Tibial nerve (tissue), 4 donors: ENCODE measurements at regions not wholly inside any gene's neighbourhood (a gene's known extent, or its start where the extent isn't known, plus 50 kb on each side); places are given as distances from the start of the nearest gene placed in this dataset.

Experiments
- DNase-seq, 2 donors: peaks; one replicate each; pipeline ENCODE4 v3.0.0-alpha.2; 2019; ENCODE audit warnings: low spot score in 2 of 2
- H3K27ac ChIP-seq, 4 donors: fragments of 200-600 bp; sonication (generic) in 3 of 4; one replicate each; pipeline ENCODE4 v1.5.1; 2017 to 2019; ENCODE audit warnings: mild to moderate bottlenecking in 1 of 4
- H3K27me3 ChIP-seq, 2 donors: fragments of 200-600 bp; sonication (generic) in 1 of 2; one replicate each; pipeline versions ENCODE4 v1.5.1 to v1.6.0; 2017 to 2019
- H3K36me3 ChIP-seq, 3 donors: fragments of 200-600 bp; sonication (generic); one replicate each; pipeline ENCODE4 v1.5.1; 2018 to 2019
- H3K4me1 ChIP-seq, 4 donors: fragments of 200-600 bp; sonication (generic) in 3 of 4; one replicate each; pipeline ENCODE4 v1.5.1; 2017 to 2019
- H3K4me3 ChIP-seq, 4 donors: fragments of 200-600 bp; sonication (generic) in 3 of 4; one replicate each; pipeline ENCODE4 v1.5.1; 2017 to 2019; ENCODE audit warnings: mild to moderate bottlenecking in 1 of 4, moderate library complexity in 1 of 4
- H3K9me3 ChIP-seq, 4 donors: fragments of 200-600 bp; sonication (generic) in 3 of 4; one replicate each; pipeline ENCODE4 v1.5.1; 2017 to 2019
- CTCF ChIP-seq, 5 experiments: fragments of 200-600 bp in 3 of 5; fragments of 450-650 bp in 2 of 5; sonication (generic) in 3 of 5; IDR thresholded peaks; one replicate each; pipeline ENCODE4 v1.5.1; 2016 to 2019; ENCODE audit warnings: antibody characterized with exemption in 5 of 5, mild to moderate bottlenecking in 3 of 5, moderate library complexity in 2 of 5
- EP300 ChIP-seq, 2 donors: sonication (generic); formaldehyde crosslinking; IDR thresholded peaks; one replicate each; pipeline ENCODE4 v1.6.1; 2017; ENCODE audit warnings: antibody characterized with exemption in 2 of 2, mild to moderate bottlenecking in 1 of 2
- POLR2A ChIP-seq, 2 donors: fragments of 450-650 bp; IDR thresholded peaks; one replicate each; pipeline ENCODE4 v1.6.1; 2017; ENCODE audit warnings: antibody characterized with exemption in 2 of 2, mild to moderate bottlenecking in 2 of 2, moderate library complexity in 2 of 2
- WGBS, 2 donors: methylation state at CpG; one replicate each; pipeline ENCODE4 v1.1.5; 2018; 5-methylcytosine and 5-hydroxymethylcytosine counted together

DNA sequence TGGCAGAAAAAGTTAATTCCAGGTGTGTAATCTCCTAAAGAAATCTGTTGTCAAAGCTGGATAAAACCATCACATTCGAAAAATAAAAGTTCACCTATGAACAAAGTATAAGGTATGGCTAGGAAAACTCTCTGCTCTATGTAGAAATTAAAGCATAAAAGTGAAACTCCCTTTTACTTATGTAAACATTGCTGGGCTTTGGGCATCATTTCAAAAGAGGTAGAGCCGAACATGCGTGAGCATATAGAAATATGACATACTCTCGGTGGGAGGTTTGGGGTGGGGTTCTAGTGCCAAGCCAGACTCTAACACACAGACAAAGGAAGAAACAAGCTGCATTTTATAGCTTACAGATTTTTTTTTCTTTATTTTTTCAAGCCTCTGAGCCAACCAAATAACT lies 306.8 kb upstream of the ATP11B start:
- 72% methylated on average over 4 of the region's 4 CpGs for WGBS, 2 donors
- Histone ChIP-seq H3K4me1 (peaks cover 0 to 5% (median 0%) of the 10 kb centered on the region in 4 donors), H3K36me3 (no peaks in the 10 kb centered on the region), H3K9me3 (no peaks in the 10 kb centered on the region), H3K27me3 (no peaks in the 10 kb centered on the region), H3K27ac (no peak overlapping the region), H3K4me3 (no peak overlapping the region)
- DNase-seq: no peak
- TF ChIP-seq POLR2A (IDR thresholded peaks at IDR 0.05) (no peak), EP300 (IDR thresholded peaks at IDR 0.05) (no peak), CTCF (IDR thresholded peaks at IDR 0.05) (no peak)

DNA sequence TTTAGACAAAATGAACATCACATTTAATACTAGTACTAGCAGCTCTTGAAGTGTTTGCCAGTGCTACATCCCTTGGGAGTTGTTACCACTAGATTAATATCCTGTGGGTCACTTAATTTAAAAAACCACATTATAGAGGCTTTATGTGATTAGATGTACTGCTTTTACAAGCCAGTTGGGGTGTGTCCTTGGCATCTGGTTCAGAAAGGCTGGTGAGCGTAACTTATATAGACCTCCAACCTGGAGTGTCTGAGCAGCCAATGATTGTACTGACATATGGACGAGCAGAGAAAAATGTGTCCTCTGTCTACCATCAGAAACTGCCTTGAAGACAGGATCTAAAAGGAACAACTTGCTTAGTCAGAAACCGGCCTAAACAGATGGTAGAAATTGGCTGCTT lies 306.2 kb upstream of the ATP11B start:
- DNase-seq: no peak
- 80 to 81% methylated on average over 3 of the region's 3 CpGs for WGBS, 2 donors

DNA sequence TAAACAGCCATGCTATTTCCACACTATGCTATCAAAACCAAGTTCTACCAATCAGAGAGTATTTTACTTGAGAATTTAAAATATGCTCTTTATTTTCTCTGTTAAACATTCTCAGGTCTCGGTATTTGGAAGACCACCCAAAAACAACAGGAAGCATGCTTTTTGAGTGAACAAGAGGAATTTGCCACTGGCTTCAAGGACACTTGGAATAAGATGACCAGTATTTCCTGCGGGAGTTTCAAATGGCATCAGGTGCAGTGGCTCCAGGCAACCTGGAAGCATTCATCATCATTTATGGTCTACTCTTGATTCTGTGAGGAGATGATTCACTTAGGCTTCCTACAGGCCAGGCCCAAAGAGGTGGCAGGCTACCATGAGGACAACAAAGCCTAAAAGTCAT lies 305.7 kb upstream of the ATP11B start:
- WGBS, 2 donors: 71 to 81% methylated on average over 2 of the region's 2 CpGs
- no peak for DNase-seq
- no peak overlapping the region for H3K27ac ChIP-seq
- H3K27me3 ChIP-seq: no peaks in the 10 kb centered on the region
- H3K4me1 ChIP-seq: peaks cover 0 to 5% (median 0%) of the 10 kb centered on the region in 4 donors
- no peaks in the 10 kb centered on the region for H3K36me3 ChIP-seq
- no peak overlapping the region for H3K4me3 ChIP-seq
- H3K9me3 ChIP-seq: no peaks in the 10 kb centered on the region
- TF ChIP-seq EP300 (IDR thresholded peaks at IDR 0.05): no peak

More for the DNA sequence above, 306.2 kb upstream of the ATP11B start:
- TF ChIP-seq CTCF (IDR thresholded peaks at IDR 0.05): no peak
- no peak for TF ChIP-seq EP300 (IDR thresholded peaks at IDR 0.05)
- TF ChIP-seq POLR2A (IDR thresholded peaks at IDR 0.05): no peak
- Histone ChIP-seq H3K36me3 (no peaks in the 10 kb centered on the region), H3K27me3 (no peaks in the 10 kb centered on the region), H3K4me1 (peaks cover 0 to 5% (median 0%) of the 10 kb centered on the region in 4 donors), H3K4me3 (no peak overlapping the region), H3K27ac (no peak overlapping the region), H3K9me3 (no peaks in the 10 kb centered on the region)

GRCh38 chr3:182490596-182491491 lies 302.5 kb upstream of the ATP11B start:
- TF ChIP-seq EP300 (IDR thresholded peaks at IDR 0.05) (no peak), CTCF (IDR thresholded peaks at IDR 0.05) (peak; percentile 29 to 53 (median 38)), POLR2A (IDR thresholded peaks at IDR 0.05) (no peak)
- H3K4me1 ChIP-seq: peaks cover 0 to 5% (median 0%) of the 10 kb centered on the region in 4 donors
- peak overlapping the region in 2 of 4 donors; percentile 1 to 24 for H3K27ac ChIP-seq
- no peak overlapping the region for H3K4me3 ChIP-seq
- 54 to 59% methylated on average over 10 of the region's 10 CpGs for WGBS, 2 donors
- no peaks in the 10 kb centered on the region for H3K9me3 ChIP-seq
- DNase-seq: peak in 1 of 2 donors; percentile 27
- no peaks in the 10 kb centered on the region for H3K36me3 ChIP-seq
- no peaks in the 10 kb centered on the region for H3K27me3 ChIP-seq

- 64 to 69% methylated on average over 3 of the region's 3 CpGs for WGBS, 2 donors
- no peaks in the 10 kb centered on the region for H3K36me3 ChIP-seq
- H3K27me3 ChIP-seq: no peaks in the 10 kb centered on the region
- peaks cover 0 to 5% (median 0%) of the 10 kb centered on the region in 4 donors for H3K4me1 ChIP-seq
- no peak for TF ChIP-seq EP300 (IDR thresholded peaks at IDR 0.05)
- no peak for TF ChIP-seq CTCF (IDR thresholded peaks at IDR 0.05)
- no peak for TF ChIP-seq POLR2A (IDR thresholded peaks at IDR 0.05)
- DNase-seq: no peak
- no peak overlapping the region for H3K4me3 ChIP-seq
- no peaks in the 10 kb centered on the region for H3K9me3 ChIP-seq
- no peak overlapping the region for H3K27ac ChIP-seq
Measured at GRCh38 chr3:182491577-182491976, 301.7 kb upstream of the ATP11B start.
